BJ (cell line): ENCODE measurements at regions not wholly inside any gene's neighbourhood (a gene's known extent, or its start where the extent isn't known, plus 50 kb on each side); places are given as distances from the start of the nearest gene placed in this dataset.

Experiments
- CTCF ChIA-PET: fragments of 350-600 bp; formaldehyde crosslinking; extraction: SDS; loops from one replicate; lab custom pipeline; 2021; ENCODE audit warnings: antibody characterized with exemption, inconsistent platforms; lab: Yijun Ruan, JAX
- POLR2A ChIA-PET: fragments of 300-600 bp; sonication (Branson Sonifier 250); formaldehyde crosslinking; extraction: SDS; loops from one replicate; lab custom pipeline; 2021; ENCODE audit warnings: antibody characterized with exemption; lab: Charles Lee
- DNase-seq: peaks from one replicate; pipeline ENCODE4 v3.0.0-alpha.2; 2011; ENCODE audit warnings: low read depth
- H3K27me3 ChIP-seq: 2 replicates; pipeline ENCODE4 v1.6.0; 2011; ENCODE audit warnings: low read length; ENCODE audit not compliant: control insufficient read depth, insufficient read depth
- H3K36me3 ChIP-seq: 2 replicates; pipeline ENCODE4 v1.5.1; 2011; ENCODE audit warnings: low read length; ENCODE audit not compliant: control insufficient read depth, insufficient read depth
- H3K4me3 ChIP-seq: 2 replicates; pipeline ENCODE4 v1.5.1; 2011; ENCODE audit warnings: low read depth, mild to moderate bottlenecking, control low read depth, low read length
- CTCF ChIP-seq: IDR thresholded peaks from 2 replicates; pipeline ENCODE4 v1.5.1; 2011; ENCODE audit warnings: low read depth, mild to moderate bottlenecking, control low read depth, inconsistent platforms, low read length, moderate library complexity; ENCODE audit not compliant: insufficient read depth

- CTCF ChIA-PET: interaction anchor here (0.6 kb wide), 1 partner anchor 11 kb away, joined by 3 read pairs; no protein-coding TSS in a partner anchor
- no peak for DNase-seq
- no peak overlapping the region for H3K4me3 ChIP-seq
- POLR2A ChIA-PET: no interaction called here
- no peak for TF ChIP-seq CTCF
- H3K36me3 ChIP-seq: no peaks in the 10 kb centered on the region
- H3K27me3 ChIP-seq: no peaks in the 10 kb centered on the region
Observed at GRCh38 chr10:7027913-7028808, 382.7 kb downstream of the SFMBT2 start.

GRCh38 chr10:7027237-7027912 lies 383.5 kb downstream of the SFMBT2 start:
- ChIA-PET POLR2A (no interaction called here), CTCF (no interaction called here)
- no peaks in the 10 kb centered on the region for H3K36me3 ChIP-seq
- DNase-seq: no peak
- no peak for TF ChIP-seq CTCF
- H3K4me3 ChIP-seq: no peak overlapping the region
- no peaks in the 10 kb centered on the region for H3K27me3 ChIP-seq

GRCh38 chr10:7026818-7027217 lies 384.0 kb downstream of the SFMBT2 start:
- ChIA-PET CTCF (no interaction called here), POLR2A (no interaction called here)
- Histone ChIP-seq H3K4me3 (no peak overlapping the region), H3K27me3 (no peaks in the 10 kb centered on the region), H3K36me3 (no peaks in the 10 kb centered on the region)
- DNase-seq: no peak
- TF ChIP-seq CTCF: no peak

- CTCF ChIA-PET: no interaction called here
- H3K4me3 ChIP-seq: no peak overlapping the region
Observed at GRCh38 chr10:7025296-7025695, 385.5 kb downstream of the SFMBT2 start.

More at GRCh38 chr10:7025296-7025695, 385.5 kb downstream of the SFMBT2 start:
- POLR2A ChIA-PET: no interaction called here
- no peak for DNase-seq
- Histone ChIP-seq H3K36me3 (no peaks in the 10 kb centered on the region), H3K27me3 (no peaks in the 10 kb centered on the region)
- no peak for TF ChIP-seq CTCF
